H9 (cell line): ENCODE measurements at regions not wholly inside any gene's neighbourhood (a gene's known extent, or its start where the extent isn't known, plus 50 kb on each side); places are given as distances from the start of the nearest gene placed in this dataset.
"Not testable (repeated sequence)": the region's sequence is repeated elsewhere in the genome, so short reads cannot be mapped to it uniquely, and the experiment has no call there.

Experiments used
- DNase-seq: peaks from one replicate; pipeline ENCODE4 v3.0.0-alpha.2; 2017
- H2AFZ ChIP-seq: one replicate; pipeline ENCODE4 v1.6.1; 2013; ENCODE audit warnings: mild to moderate bottlenecking, low read length, control low read depth, moderate library complexity
- H2AK5ac ChIP-seq: 2 replicates; pipeline ENCODE4 v1.6.1; 2013; ENCODE audit warnings: low read length, control low read depth, mixed read lengths; ENCODE audit not compliant: insufficient read length
- H2BK120ac ChIP-seq: one replicate; pipeline ENCODE4 v1.6.1; 2013; ENCODE audit warnings: low read depth, mild to moderate bottlenecking, low read length, control low read depth, inconsistent platforms; ENCODE audit not compliant: poor library complexity, severe bottlenecking
- H2BK12ac ChIP-seq: 2 replicates; pipeline ENCODE4 v1.6.1; 2013; ENCODE audit warnings: low read length, control low read depth, mixed read lengths, low read depth; ENCODE audit not compliant: insufficient read length
- H2BK15ac ChIP-seq: 2 replicates; pipeline ENCODE4 v1.6.1; 2013; ENCODE audit warnings: low read depth, low read length, control low read depth
- H2BK20ac ChIP-seq: one replicate; pipeline ENCODE4 v1.6.1; 2013; ENCODE audit warnings: low read depth, mild to moderate bottlenecking, low read length, control low read depth, inconsistent platforms; ENCODE audit not compliant: poor library complexity, severe bottlenecking
- H2BK5ac ChIP-seq: 2 replicates; pipeline ENCODE4 v1.6.1; 2013; ENCODE audit warnings: low read length, control low read depth, mixed read lengths; ENCODE audit not compliant: insufficient read length
- H3K14ac ChIP-seq: 2 replicates; pipeline ENCODE4 v1.6.1; 2013; ENCODE audit warnings: low read length, control low read depth; ENCODE audit not compliant: insufficient read depth
- H3K18ac ChIP-seq: 2 replicates; pipeline ENCODE4 v1.6.1; 2013; ENCODE audit warnings: low read depth, mild to moderate bottlenecking, mixed read lengths, low read length, control low read depth; ENCODE audit not compliant: insufficient read length
- H3K23ac ChIP-seq: 2 replicates; pipeline ENCODE4 v1.6.1; 2013; ENCODE audit warnings: low read length, control low read depth, mixed read lengths, low read depth; ENCODE audit not compliant: insufficient read length
- H3K23me2 ChIP-seq: 2 replicates; pipeline ENCODE4 v1.6.1; 2013; ENCODE audit warnings: low read depth, mild to moderate bottlenecking, mixed read lengths, low read length, control low read depth; ENCODE audit not compliant: insufficient read length, poor library complexity, severe bottlenecking
- H3K27ac ChIP-seq: 2 replicates; pipeline ENCODE4 v1.5.1; 2013; ENCODE audit warnings: low read length, control low read depth, mixed read lengths, low read depth; ENCODE audit not compliant: insufficient read length
- H3K27me3 ChIP-seq: 2 replicates; pipeline ENCODE4 v1.6.1; 2013; ENCODE audit warnings: low read length, control low read depth, inconsistent platforms; ENCODE audit not compliant: insufficient read depth
- H3K4ac ChIP-seq: 2 replicates; pipeline ENCODE4 v1.6.1; 2013; ENCODE audit warnings: low read depth, mild to moderate bottlenecking, control low read depth, inconsistent platforms, low read length, moderate library complexity
- H3K4me1 ChIP-seq: 2 replicates; pipeline ENCODE4 v1.6.1; 2013; ENCODE audit warnings: low read length, control low read depth, inconsistent platforms; ENCODE audit not compliant: insufficient read depth
- H3K4me2 ChIP-seq: 2 replicates; pipeline ENCODE4 v1.6.1; 2013; ENCODE audit warnings: low read length, control low read depth, mixed read lengths; ENCODE audit not compliant: insufficient read length, insufficient read depth
- H3K56ac ChIP-seq: 2 replicates; pipeline ENCODE4 v1.6.1; 2013; ENCODE audit warnings: low read depth, mild to moderate bottlenecking, mixed read lengths, low read length, control low read depth; ENCODE audit not compliant: insufficient read length
- H3K79me1 ChIP-seq: 2 replicates; pipeline ENCODE4 v1.6.1; 2013; ENCODE audit warnings: low read depth, mild to moderate bottlenecking, moderate library complexity, low read length, control low read depth, inconsistent platforms; ENCODE audit not compliant: insufficient read depth, poor library complexity, severe bottlenecking
- H3K79me2 ChIP-seq: 2 replicates; pipeline ENCODE4 v1.6.1; 2013; ENCODE audit warnings: low read length, control low read depth, inconsistent platforms; ENCODE audit not compliant: insufficient read depth
- H3K9ac ChIP-seq: 2 replicates; pipeline ENCODE4 v1.6.1; 2013; ENCODE audit warnings: low read length, control low read depth, mixed read lengths; ENCODE audit not compliant: insufficient read length; ENCODE audit errors: extremely low read depth
- H3K9me3 ChIP-seq: one replicate; pipeline ENCODE4 v1.6.1; 2013; ENCODE audit warnings: low read depth, low read length, inconsistent platforms; ENCODE audit not compliant: control insufficient read depth
- H3T11ph ChIP-seq: one replicate; pipeline ENCODE4 v1.6.1; 2013; ENCODE audit warnings: mild to moderate bottlenecking, low read length, control low read depth, inconsistent platforms
- H4K20me1 ChIP-seq: one replicate; pipeline ENCODE4 v1.6.1; 2013; ENCODE audit not compliant: control insufficient read depth, insufficient read length, insufficient read depth
- H4K5ac ChIP-seq: 2 replicates; pipeline ENCODE4 v1.6.1; 2013; ENCODE audit warnings: low read depth, mild to moderate bottlenecking, mixed read lengths, low read length, control low read depth; ENCODE audit not compliant: insufficient read length
- H4K8ac ChIP-seq: replicated peaks from 2 replicates; pipeline ENCODE4 v1.6.1; 2013; ENCODE audit warnings: low read length, control low read depth, mixed read lengths, low read depth; ENCODE audit not compliant: insufficient read length
- H4K91ac ChIP-seq: 2 replicates; pipeline ENCODE4 v1.6.1; 2013; ENCODE audit warnings: low read depth, mild to moderate bottlenecking, moderate library complexity, mixed read lengths, low read length, control low read depth; ENCODE audit not compliant: insufficient read length
- H3K27ac Mint-ChIP-seq, 3 experiments: 2 replicates in 2 of 3; 3 replicates in 1 of 3; pipeline ENCODE4 v1.8.0; 2020 to 2021; ENCODE audit warnings: mixed read lengths in 3 of 3, mild to moderate bottlenecking in 1 of 3, moderate library complexity in 1 of 3
- H3K27me3 Mint-ChIP-seq: 2 replicates; pipeline ENCODE4 v1.8.0; 2021; ENCODE audit warnings: low read depth, mild to moderate bottlenecking, moderate library complexity, mixed read lengths
- H3K36me3 Mint-ChIP-seq, 3 experiments: 2 replicates in 2 of 3; 3 replicates in 1 of 3; pipeline ENCODE4 v1.8.0; 2020 to 2021; ENCODE audit warnings: low read depth in 3 of 3, mixed read lengths in 3 of 3; ENCODE audit not compliant: insufficient read depth in 1 of 3
- H3K4me1 Mint-ChIP-seq, 2 experiments: 2 replicates each; pipeline ENCODE4 v1.8.0; 2020; ENCODE audit warnings: mixed read lengths in 2 of 2
- H3K4me3 Mint-ChIP-seq, 2 experiments: 2 replicates in 1 of 2; 3 replicates in 1 of 2; pipeline ENCODE4 v1.8.0; 2020 to 2021; ENCODE audit warnings: mild to moderate bottlenecking in 2 of 2, mixed read lengths in 2 of 2, moderate library complexity in 1 of 2
- H3K9me3 Mint-ChIP-seq, 2 experiments: 2 replicates in 1 of 2; 3 replicates in 1 of 2; pipeline ENCODE4 v1.8.0; 2020; ENCODE audit warnings: mild to moderate bottlenecking in 2 of 2, mixed read lengths in 2 of 2, moderate library complexity in 1 of 2
- WGBS: extraction: QIAGEN DNeasy Blood & Tissue Kit; methylation state at CpG from one replicate; pipeline ENCODE4 v1.1.7; 2013; ENCODE audit warnings: missing lambda C conversion rate, low lambda C conversion rate, mixed read lengths; ENCODE audit not compliant: insufficient read length; ENCODE audit errors: extremely low coverage; 5-methylcytosine and 5-hydroxymethylcytosine counted together

GRCh38 chr15:84534561-84535235, 66.1 kb upstream of the ZSCAN2 start:
- not testable (repeated sequence) for H3K9ac ChIP-seq, H2AK5ac ChIP-seq, H2BK15ac ChIP-seq, H3K27ac ChIP-seq, H2BK12ac ChIP-seq, H2BK5ac ChIP-seq, H3K9me3 Mint-ChIP-seq, H3K4me3 Mint-ChIP-seq, H3K27me3 ChIP-seq, H2AFZ ChIP-seq, H2BK120ac ChIP-seq, H3K79me2 ChIP-seq, H3K4me1 ChIP-seq, H4K8ac ChIP-seq, DNase-seq, H3K14ac ChIP-seq, H3K23me2 ChIP-seq, H3K56ac ChIP-seq, H2BK20ac ChIP-seq, H3K36me3 Mint-ChIP-seq, H3K23ac ChIP-seq, H3K79me1 ChIP-seq, H3K9me3 ChIP-seq, H3K4me1 Mint-ChIP-seq, H3K27me3 Mint-ChIP-seq, H4K5ac ChIP-seq, H4K20me1 ChIP-seq, H3T11ph ChIP-seq, H3K18ac ChIP-seq, H3K4ac ChIP-seq, H4K91ac ChIP-seq, H3K4me2 ChIP-seq, H3K27ac Mint-ChIP-seq
- no CpG with 5 or more reads among the region's 4 CpGs for WGBS

GRCh38 chr15:84536181-84536580, 64.6 kb upstream of the ZSCAN2 start:
- H2BK15ac ChIP-seq, H2BK20ac ChIP-seq, H3K56ac ChIP-seq, H2BK5ac ChIP-seq, H3K27me3 ChIP-seq, H3K9me3 Mint-ChIP-seq, H3K18ac ChIP-seq, H3T11ph ChIP-seq, H3K4me2 ChIP-seq, H4K5ac ChIP-seq, H3K79me1 ChIP-seq, H3K14ac ChIP-seq, H3K23ac ChIP-seq, H2BK120ac ChIP-seq, H3K9me3 ChIP-seq, DNase-seq, H3K23me2 ChIP-seq, H2AFZ ChIP-seq, H3K4me1 ChIP-seq, H3K27me3 Mint-ChIP-seq, H2BK12ac ChIP-seq, H3K4me1 Mint-ChIP-seq, H3K4me3 Mint-ChIP-seq, H3K79me2 ChIP-seq, H3K27ac Mint-ChIP-seq, H3K27ac ChIP-seq, H3K4ac ChIP-seq, H2AK5ac ChIP-seq, H4K8ac ChIP-seq, H3K9ac ChIP-seq, H4K20me1 ChIP-seq, H4K91ac ChIP-seq, H3K36me3 Mint-ChIP-seq: not testable (repeated sequence)
- WGBS, result no CpG with 5 or more reads among the region's 3 CpGs
